ENCODE measurements at regions not wholly inside any gene's neighbourhood (a gene's known extent, or its start where the extent isn't known, plus 50 kb on each side); places are given as distances from the start of the nearest gene placed in this dataset.

DNA sequence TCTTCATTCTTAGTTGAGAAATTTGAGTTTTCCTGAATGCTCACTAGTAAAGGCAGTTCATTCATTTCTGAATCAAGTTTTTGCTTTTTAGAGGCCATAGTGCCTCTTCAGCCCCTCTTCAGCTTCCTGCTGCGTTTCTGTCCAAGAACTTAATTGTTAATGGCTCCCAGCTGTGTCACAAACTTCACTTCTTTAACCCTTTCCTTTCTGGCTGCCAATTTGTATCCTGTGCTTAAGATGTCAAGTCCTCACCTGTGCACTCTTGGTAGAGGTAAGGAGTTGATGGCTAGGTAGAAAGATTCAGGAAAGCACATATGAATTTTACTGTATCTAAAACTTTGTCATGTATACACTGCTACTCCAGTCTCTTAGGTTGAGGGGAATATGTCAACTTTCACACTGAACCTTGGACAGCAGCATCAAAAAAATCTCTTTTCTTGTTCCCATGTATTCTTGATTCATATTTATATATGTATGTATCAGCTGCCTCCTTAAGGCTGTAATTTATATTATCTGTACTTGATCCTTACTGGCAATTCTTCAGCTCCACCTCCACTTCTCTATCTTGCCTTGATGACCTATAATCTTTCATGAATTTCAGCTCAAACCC lies 612.8 kb downstream of the LMO4 start:
- TF ChIP-seq CTCF (IDR thresholded peaks at IDR 0.05) (no peak), POLR2A (IDR thresholded peaks at IDR 0.05) (no peak)
- intact Hi-C loops (cut with DNase I) = no loop called here
- Histone ChIP-seq H3K9me3 (no peaks in the 10 kb centered on the region), H3K36me3 (replicated peaks in 1 of 2; ENCODE audit: insufficient read depth in 1 of 2, low read depth in 2 of 2) (no peaks in the 10 kb centered on the region), H3K4me3 (no peak overlapping the region), H3K27ac (no peak overlapping the region), H3K27me3 (no peaks in the 10 kb centered on the region), H3K4me1 (no peaks in the 10 kb centered on the region)
- no peak for DNase-seq
- 4 to 9% methylated on average over 1 of the region's 1 CpG for WGBS, 2 donors
- ATAC-seq = no peak

DNA sequence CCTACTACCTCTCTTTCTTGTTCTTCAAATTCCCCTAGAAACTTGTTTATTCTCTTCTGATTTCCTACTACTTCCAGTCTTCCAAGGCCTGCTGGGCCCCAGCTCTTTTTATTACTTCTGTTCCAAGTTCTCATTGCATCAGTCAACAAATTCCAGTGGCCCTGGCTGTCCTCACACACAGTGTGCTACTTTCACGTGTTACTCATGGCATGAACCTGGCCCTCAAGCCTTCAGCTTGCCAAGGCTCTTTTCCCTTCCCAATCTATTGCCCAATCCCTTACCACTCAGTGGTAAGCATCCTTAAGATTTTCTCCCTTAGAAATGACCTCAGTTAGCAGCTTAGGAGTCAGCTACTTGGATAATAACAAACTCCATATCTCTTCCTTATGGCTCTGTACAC lies 613.5 kb downstream of the LMO4 start:
- intact Hi-C loops (cut with DNase I) = no loop called here
- no peak for TF ChIP-seq CTCF (IDR thresholded peaks at IDR 0.05)
- TF ChIP-seq POLR2A (IDR thresholded peaks at IDR 0.05) = no peak

GRCh38 chr1:87949711-87950110 lies 621.0 kb downstream of the LMO4 start:
- DNase-seq = no peak
- ATAC-seq = no peak
- Histone ChIP-seq H3K9me3 (no peaks in the 10 kb centered on the region), H3K36me3 (replicated peaks in 1 of 2; ENCODE audit: insufficient read depth in 1 of 2, low read depth in 2 of 2) (no peaks in the 10 kb centered on the region), H3K4me3 (no peak overlapping the region), H3K4me1 (no peaks in the 10 kb centered on the region), H3K27ac (no peak overlapping the region), H3K27me3 (no peaks in the 10 kb centered on the region)
- intact Hi-C loops (cut with DNase I) = loop anchor here (10.0 kb wide), 2 partner anchors 625 to 655 kb away; partner anchors contain the start of gene LMO4
- no peak for TF ChIP-seq CTCF (IDR thresholded peaks at IDR 0.05)
- TF ChIP-seq POLR2A (IDR thresholded peaks at IDR 0.05) = no peak
- WGBS, 2 donors = 53 to 56% methylated on average over 3 of the region's 3 CpGs

More for the DNA sequence above, 613.5 kb downstream of the LMO4 start:
- Histone ChIP-seq H3K4me1 (no peaks in the 10 kb centered on the region), H3K4me3 (no peak overlapping the region), H3K36me3 (replicated peaks in 1 of 2; ENCODE audit: insufficient read depth in 1 of 2, low read depth in 2 of 2) (no peaks in the 10 kb centered on the region), H3K9me3 (no peaks in the 10 kb centered on the region), H3K27ac (no peak overlapping the region), H3K27me3 (no peaks in the 10 kb centered on the region)
- ATAC-seq (no peak), DNase-seq (peak in 1 of 4 donors; percentile 8)
- WGBS, 2 donors = 28 to 52% methylated on average over 1 of the region's 1 CpG

DNA sequence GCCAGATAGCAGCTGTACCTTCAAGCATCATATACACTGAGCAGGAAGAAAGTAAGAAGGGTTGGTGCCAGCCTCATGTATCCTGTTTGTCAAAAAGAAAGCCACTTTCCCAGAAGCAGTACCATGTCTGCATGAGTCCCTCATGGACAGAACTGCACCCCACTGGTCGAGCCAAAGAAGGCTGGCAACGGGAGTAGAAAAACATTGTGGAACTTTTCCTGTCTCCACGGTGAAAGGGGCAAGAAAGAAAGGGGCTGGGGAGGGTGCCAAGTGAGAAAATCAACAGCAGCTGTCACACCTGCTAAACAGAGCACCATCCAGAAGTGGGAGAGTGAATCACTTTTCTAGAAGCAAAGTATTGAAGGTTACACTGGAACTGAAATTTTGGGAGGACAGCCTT lies 621.7 kb downstream of the LMO4 start:
- Histone ChIP-seq H3K9me3 (no peaks in the 10 kb centered on the region), H3K4me1 (no peaks in the 10 kb centered on the region), H3K27ac (no peak overlapping the region), H3K27me3 (no peaks in the 10 kb centered on the region), H3K4me3 (no peak overlapping the region), H3K36me3 (replicated peaks in 1 of 2; ENCODE audit: insufficient read depth in 1 of 2, low read depth in 2 of 2) (no peaks in the 10 kb centered on the region)
- ATAC-seq (no peak), DNase-seq (no peak)
- WGBS, 2 donors = 24 to 35% methylated on average over 3 of the region's 3 CpGs
- intact Hi-C loops (cut with DNase I) = loop anchor here (10.0 kb wide), 2 partner anchors 626 to 656 kb away; partner anchors contain the start of gene LMO4
- no peak for TF ChIP-seq CTCF (IDR thresholded peaks at IDR 0.05)
- TF ChIP-seq POLR2A (IDR thresholded peaks at IDR 0.05) = no peak

GRCh38 chr1:87951409-87951808 lies 622.7 kb downstream of the LMO4 start:
- TF ChIP-seq CTCF (IDR thresholded peaks at IDR 0.05) = no peak
- no peak for TF ChIP-seq POLR2A (IDR thresholded peaks at IDR 0.05)
- DNase-seq (no peak), ATAC-seq (no peak)
- Histone ChIP-seq H3K27ac (no peak overlapping the region), H3K4me1 (no peaks in the 10 kb centered on the region), H3K36me3 (replicated peaks in 1 of 2; ENCODE audit: insufficient read depth in 1 of 2, low read depth in 2 of 2) (no peaks in the 10 kb centered on the region), H3K4me3 (no peak overlapping the region), H3K9me3 (no peaks in the 10 kb centered on the region), H3K27me3 (no peaks in the 10 kb centered on the region)
- intact Hi-C loops (cut with DNase I) = loop anchor here (10.0 kb wide), 2 partner anchors 627 to 657 kb away; partner anchors contain the start of gene LMO4
- 72 to 79% methylated on average over 2 of the region's 2 CpGs for WGBS, 2 donors

Measured in body of pancreas (tissue), 4 donors.